ENCODE measurements at regions not wholly inside any gene's neighbourhood (a gene's known extent, or its start where the extent isn't known, plus 50 kb on each side); places are given as distances from the start of the nearest gene placed in this dataset.

GRCh38 chr2:5851410-5851809 lies 159.2 kb downstream of the SOX11 start:
- TF ChIP-seq CTCF (IDR thresholded peaks at IDR 0.05 in 4 of 5, conservative IDR thresholded peaks at IDR 0.05 in 1 of 5) (no peak), POLR2A (IDR thresholded peaks at IDR 0.05) (no peak)

Data from gastrocnemius medialis (tissue), 4 donors.